Smooth muscle cell of the brain vasculature (primary cell): ENCODE measurements at regions not wholly inside any gene's neighbourhood (a gene's known extent, or its start where the extent isn't known, plus 50 kb on each side); places are given as distances from the start of the nearest gene placed in this dataset.

Experiments used
- DNase-seq: peaks from one replicate; pipeline ENCODE4 v3.0.0-alpha.2; 2012; ENCODE audit warnings: low read depth, low spot score

GRCh38 chr7:46494441-46494840, 573.4 kb upstream of the IGFBP3 start:
- DNase-seq: no peak

GRCh38 chr7:46494028-46494427, 573.0 kb upstream of the IGFBP3 start:
- no peak for DNase-seq

- no peak for DNase-seq
Measured at GRCh38 chr7:46493196-46493595, 572.1 kb upstream of the IGFBP3 start.

- no peak for DNase-seq
Measured at GRCh38 chr7:46492466-46492865, 571.4 kb upstream of the IGFBP3 start.

- no peak for DNase-seq
Measured at GRCh38 chr7:46490406-46490805, 569.3 kb upstream of the IGFBP3 start.

- DNase-seq: no peak
Measured at GRCh38 chr7:46489106-46489505, 568.0 kb upstream of the IGFBP3 start.

- DNase-seq: no peak
Measured at GRCh38 chr7:46488607-46489006, 567.5 kb upstream of the IGFBP3 start.

- DNase-seq: no peak
Measured at GRCh38 chr7:46486256-46487206, 565.5 kb upstream of the IGFBP3 start.

GRCh38 chr7:46485481-46486065, 564.5 kb upstream of the IGFBP3 start:
- no peak for DNase-seq

- no peak for DNase-seq
Measured at GRCh38 chr7:46484906-46485305, 563.8 kb upstream of the IGFBP3 start.

- DNase-seq: no peak
Measured at GRCh38 chr7:46480619-46481018, 559.5 kb upstream of the IGFBP3 start.

- no peak for DNase-seq
Measured at GRCh38 chr7:46479680-46480079, 558.6 kb upstream of the IGFBP3 start.

GRCh38 chr7:46478046-46478445, 557.0 kb upstream of the IGFBP3 start:
- DNase-seq: peak; percentile 40

GRCh38 chr7:46468753-46469356, 547.8 kb upstream of the IGFBP3 start:
- no peak for DNase-seq

- no peak for DNase-seq
Measured at GRCh38 chr7:46463170-46463569, 542.1 kb upstream of the IGFBP3 start.

GRCh38 chr7:46461334-46461777, 540.3 kb upstream of the IGFBP3 start:
- DNase-seq: no peak

GRCh38 chr7:46459942-46460341, 538.9 kb upstream of the IGFBP3 start:
- no peak for DNase-seq

- no peak for DNase-seq
Measured at GRCh38 chr7:46454816-46455215, 533.7 kb upstream of the IGFBP3 start.

- DNase-seq: no peak
Measured at GRCh38 chr7:46452561-46453135, 531.6 kb upstream of the IGFBP3 start.

GRCh38 chr7:46451846-46452245, 530.8 kb upstream of the IGFBP3 start:
- no peak for DNase-seq

GRCh38 chr7:46450886-46451285, 529.8 kb upstream of the IGFBP3 start:
- DNase-seq: no peak

GRCh38 chr7:46450425-46450824, 529.4 kb upstream of the IGFBP3 start:
- no peak for DNase-seq
